ENCODE measurements at regions not wholly inside any gene's neighbourhood (a gene's known extent, or its start where the extent isn't known, plus 50 kb on each side); places are given as distances from the start of the nearest gene placed in this dataset.

- H3K27me3 Mint-ChIP-seq (ENCODE audit: low read depth in 2 of 2): peaks cover 0 to 4% of the 10 kb centered on the region in 2 donors
- H3K27ac Mint-ChIP-seq: no peak overlapping the region
- WGBS (ENCODE audit: insufficient coverage): 85% methylated on average over 4 of the region's 4 CpGs
- intact Hi-C loops (cut with micrococcal nuclease): no loop called here
- DNase-seq (no peak), ATAC-seq (no peak)
- Histone ChIP-seq H3K4me3 (ENCODE audit: low read length) (no peak overlapping the region), H3K27ac (ENCODE audit: low read length) (no peak overlapping the region), H3K9me3 (ENCODE audit: control insufficient read depth, insufficient read depth, low read length) (no peaks in the 10 kb centered on the region), H3K4me1 (ENCODE audit: control insufficient read depth, insufficient read depth, low read length) (no peaks in the 10 kb centered on the region), H3K27me3 (ENCODE audit: control insufficient read depth, insufficient read depth, low read length) (no peaks in the 10 kb centered on the region), H3K36me3 (ENCODE audit: control insufficient read depth, insufficient read depth, low read length) (no peaks in the 10 kb centered on the region)
- peaks cover 0 to 9% of the 10 kb centered on the region in 2 donors for H3K4me1 Mint-ChIP-seq
- no peak for TF ChIP-seq CTCF (IDR thresholded peaks at IDR 0.05)
- H3K4me3 Mint-ChIP-seq: no peak overlapping the region
- H3K9me3 Mint-ChIP-seq: peaks cover 0 to 2% of the 10 kb centered on the region in 2 donors
- no peaks in the 10 kb centered on the region for H3K36me3 Mint-ChIP-seq
Observed at GRCh38 chr10:76786504-76787072, 851.0 kb downstream of the KCNMA1 start.

GRCh38 chr10:76784076-76784475 lies 853.5 kb downstream of the KCNMA1 start:
- H3K9me3 Mint-ChIP-seq: peaks cover 0 to 2% of the 10 kb centered on the region in 2 donors
- DNase-seq (no peak), ATAC-seq (no peak)
- H3K27me3 ChIP-seq (ENCODE audit: control insufficient read depth, insufficient read depth, low read length): no peaks in the 10 kb centered on the region
- H3K27me3 Mint-ChIP-seq (ENCODE audit: low read depth in 2 of 2): peaks cover 0 to 3% of the 10 kb centered on the region in 2 donors
- no peaks in the 10 kb centered on the region for H3K9me3 ChIP-seq (ENCODE audit: control insufficient read depth, insufficient read depth, low read length)
- no peak overlapping the region for H3K27ac Mint-ChIP-seq
- intact Hi-C loops (cut with micrococcal nuclease): no loop called here
- 0% methylated on average over 1 of the region's 1 CpG for WGBS (ENCODE audit: insufficient coverage)
- no peak overlapping the region for H3K4me3 ChIP-seq (ENCODE audit: low read length)
- no peak overlapping the region for H3K27ac ChIP-seq (ENCODE audit: low read length)
- no peak overlapping the region for H3K4me3 Mint-ChIP-seq
- no peaks in the 10 kb centered on the region for H3K4me1 ChIP-seq (ENCODE audit: control insufficient read depth, insufficient read depth, low read length)
- no peaks in the 10 kb centered on the region for H3K36me3 ChIP-seq (ENCODE audit: control insufficient read depth, insufficient read depth, low read length)
- H3K4me1 Mint-ChIP-seq: peaks cover 0 to 7% of the 10 kb centered on the region in 2 donors
- no peak for TF ChIP-seq CTCF (IDR thresholded peaks at IDR 0.05)
- no peaks in the 10 kb centered on the region for H3K36me3 Mint-ChIP-seq

- no peak overlapping the region for H3K27ac ChIP-seq (ENCODE audit: low read length)
- H3K36me3 ChIP-seq (ENCODE audit: control insufficient read depth, insufficient read depth, low read length): no peaks in the 10 kb centered on the region
- H3K27ac Mint-ChIP-seq: no peak overlapping the region
- peaks cover 0 to 4% of the 10 kb centered on the region in 2 donors for H3K4me1 Mint-ChIP-seq
- H3K9me3 Mint-ChIP-seq: peaks cover 0 to 5% of the 10 kb centered on the region in 2 donors
- no peak for TF ChIP-seq CTCF (IDR thresholded peaks at IDR 0.05)
- intact Hi-C loops (cut with micrococcal nuclease): no loop called here
- ATAC-seq: no peak
- H3K9me3 ChIP-seq (ENCODE audit: control insufficient read depth, insufficient read depth, low read length): no peaks in the 10 kb centered on the region
- no peaks in the 10 kb centered on the region for H3K36me3 Mint-ChIP-seq
- 91% methylated on average over 6 of the region's 6 CpGs for WGBS (ENCODE audit: insufficient coverage)
- no peaks in the 10 kb centered on the region for H3K27me3 ChIP-seq (ENCODE audit: control insufficient read depth, insufficient read depth, low read length)
- H3K4me3 ChIP-seq (ENCODE audit: low read length): no peak overlapping the region
- H3K4me3 Mint-ChIP-seq: no peak overlapping the region
- no peaks in the 10 kb centered on the region for H3K27me3 Mint-ChIP-seq (ENCODE audit: low read depth in 2 of 2)
- H3K4me1 ChIP-seq (ENCODE audit: control insufficient read depth, insufficient read depth, low read length): no peaks in the 10 kb centered on the region
- no peak for DNase-seq
Observed at GRCh38 chr10:76779796-76780301, 857.8 kb downstream of the KCNMA1 start.
